Stimulated activated naive CD4-positive, alpha-beta T cell (primary cell): ENCODE measurements at regions not wholly inside any gene's neighbourhood (a gene's known extent, or its start where the extent isn't known, plus 50 kb on each side); places are given as distances from the start of the nearest gene placed in this dataset.

ENCODE experiments used
- DNase-seq, 6 experiments: peaks; one replicate each; lab custom pipeline; 2025; lab: John Stamatoyannopoulos, UW

DNA sequence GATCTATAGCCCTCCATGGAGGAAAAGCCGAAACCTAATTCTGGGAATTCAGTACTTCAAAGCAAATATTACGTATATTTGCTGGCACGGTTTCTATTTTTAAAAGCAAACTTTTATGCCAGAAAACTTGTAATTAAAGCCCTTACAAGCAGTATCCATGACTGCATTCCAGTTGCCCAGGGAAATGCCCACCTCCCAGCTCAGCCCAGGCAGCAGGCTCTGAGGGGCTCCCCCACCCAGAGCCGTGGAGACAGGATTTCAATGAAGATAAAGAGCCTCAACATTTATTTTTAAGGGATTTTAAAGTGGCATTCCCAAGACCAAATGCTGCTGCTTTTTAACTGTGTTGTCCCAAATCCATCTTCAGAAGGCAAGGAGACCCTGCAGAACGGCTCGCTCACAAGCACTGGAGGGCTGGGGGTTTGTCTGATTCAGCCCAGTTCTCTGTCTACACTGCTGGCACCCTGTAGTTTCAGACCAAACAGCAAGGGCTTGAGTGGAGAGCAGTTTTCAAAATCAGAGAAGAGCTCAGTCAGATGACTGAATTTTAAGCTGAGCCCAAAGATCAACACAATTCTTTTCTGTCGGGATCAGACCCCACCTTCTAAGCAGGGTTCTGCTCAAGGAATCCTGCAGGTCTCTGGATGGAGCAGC lies 105.1 kb downstream of the KCNF1 start:
- no peak for DNase-seq

DNA sequence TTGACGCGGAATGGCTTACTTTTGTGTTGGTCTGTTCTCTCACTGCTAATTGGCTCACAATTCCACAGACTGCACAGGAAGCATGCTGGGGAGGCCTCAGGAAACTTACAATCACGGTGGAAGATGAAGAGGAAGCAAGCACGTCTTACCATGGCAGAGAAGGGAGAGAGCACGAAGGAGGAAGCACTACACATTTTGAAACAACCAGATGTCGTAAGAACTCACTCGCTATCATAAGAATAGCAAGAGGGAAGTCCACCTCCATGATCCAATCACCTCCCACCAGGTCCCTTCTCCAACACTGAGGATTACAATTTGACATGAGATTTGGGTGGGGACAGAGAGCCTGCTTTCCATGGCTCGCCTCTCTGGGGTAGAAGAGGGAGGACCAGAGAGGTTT lies 106.2 kb downstream of the KCNF1 start:
- no peak for DNase-seq

DNA sequence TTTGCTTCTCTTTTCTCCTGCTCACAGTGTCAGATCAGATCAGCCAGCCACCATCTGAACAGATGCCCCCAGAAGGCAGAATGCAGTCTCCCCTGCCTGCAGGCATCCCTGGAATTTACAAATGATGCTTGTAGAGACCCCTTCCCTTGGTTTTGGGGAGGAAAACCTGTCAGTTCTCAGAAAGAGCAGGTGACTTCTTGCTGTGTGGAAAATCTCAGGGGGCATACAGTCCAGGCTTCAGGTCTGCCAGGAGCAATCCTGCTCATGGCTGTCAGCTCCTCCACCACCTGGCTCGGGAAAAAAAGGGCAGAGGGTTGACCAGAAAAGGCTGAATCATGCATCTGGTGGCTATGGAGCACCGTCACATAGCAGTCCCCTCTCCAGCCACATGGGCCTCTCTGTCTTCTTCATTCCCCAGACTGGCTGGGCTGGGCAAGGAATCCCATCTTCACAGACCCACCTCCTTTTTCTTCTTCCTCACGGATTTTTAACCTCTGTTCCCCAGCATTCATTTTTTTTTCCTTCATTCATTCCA lies 107.0 kb downstream of the KCNF1 start:
- no peak for DNase-seq

DNA sequence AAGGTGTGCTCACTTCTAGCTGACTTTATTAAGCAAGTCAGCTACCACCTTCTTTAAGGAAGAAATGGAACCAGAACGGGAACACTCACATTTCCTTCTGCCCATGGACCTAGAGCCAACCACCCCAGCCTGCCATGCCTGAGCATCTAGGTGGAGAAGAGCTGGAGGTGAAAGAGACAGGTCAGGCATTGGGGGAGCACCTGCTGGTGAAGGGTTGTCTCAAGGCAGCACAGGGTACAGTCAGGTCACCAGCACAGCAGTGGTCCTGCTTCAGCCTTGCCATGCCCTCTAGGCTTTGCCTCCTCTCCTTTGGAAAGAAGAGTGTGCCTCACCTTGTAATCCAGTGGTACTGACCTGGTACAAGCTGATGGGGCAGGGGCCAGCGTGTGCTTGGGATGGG lies 107.9 kb downstream of the KCNF1 start:
- DNase-seq = no peak

DNA sequence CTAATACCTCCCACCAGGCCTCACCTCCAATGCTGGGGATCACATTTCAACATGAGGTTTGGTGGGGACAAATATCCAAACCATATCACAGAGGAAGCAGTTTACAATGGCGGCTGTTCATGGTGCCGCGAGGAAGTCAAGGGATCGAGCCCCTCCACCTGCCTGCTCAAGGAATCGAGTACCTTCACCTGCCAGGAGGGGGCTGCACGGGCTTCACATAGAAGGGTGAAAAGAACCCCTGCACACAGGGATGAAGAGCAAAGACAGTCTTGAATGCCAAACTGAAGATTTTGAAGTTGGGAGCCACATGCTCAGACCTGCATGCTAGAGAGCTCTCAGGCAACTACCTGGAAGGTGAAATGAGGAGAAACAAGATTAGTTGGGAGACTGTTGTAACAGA lies 110.3 kb downstream of the KCNF1 start:
- DNase-seq = no peak

DNA sequence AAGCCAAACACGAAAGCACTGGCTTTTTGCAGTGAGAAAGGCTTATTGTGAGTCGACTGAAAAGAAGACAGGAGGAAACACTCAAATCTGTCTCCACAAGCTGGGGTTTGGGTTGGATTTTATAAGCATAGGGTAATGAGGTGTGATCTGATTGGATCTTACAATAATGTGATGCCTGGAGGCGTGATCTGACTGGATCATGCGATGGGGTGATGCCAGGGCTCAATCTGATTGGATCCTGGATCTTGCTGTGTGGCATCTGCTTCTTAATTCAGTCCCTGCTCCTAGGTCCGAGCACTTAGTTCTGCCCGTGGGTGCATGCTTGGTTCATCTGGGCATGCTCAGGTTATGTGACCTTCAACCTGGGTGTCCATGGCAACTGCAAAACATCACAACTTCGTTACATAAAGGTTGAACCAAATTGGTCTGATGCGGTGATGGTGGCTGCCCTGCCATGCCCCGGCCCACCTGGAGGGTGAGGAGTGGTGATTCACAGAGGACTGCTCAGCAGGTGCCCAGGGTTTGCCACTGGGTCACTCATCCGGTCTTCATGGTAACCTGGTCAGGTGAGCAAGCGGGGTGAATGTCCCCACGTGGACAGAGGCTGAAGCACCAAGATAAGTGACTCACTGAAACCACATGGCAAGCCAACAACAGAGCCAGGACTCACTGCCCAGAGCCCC lies 111.0 kb downstream of the KCNF1 start:
- DNase-seq = no peak

DNA sequence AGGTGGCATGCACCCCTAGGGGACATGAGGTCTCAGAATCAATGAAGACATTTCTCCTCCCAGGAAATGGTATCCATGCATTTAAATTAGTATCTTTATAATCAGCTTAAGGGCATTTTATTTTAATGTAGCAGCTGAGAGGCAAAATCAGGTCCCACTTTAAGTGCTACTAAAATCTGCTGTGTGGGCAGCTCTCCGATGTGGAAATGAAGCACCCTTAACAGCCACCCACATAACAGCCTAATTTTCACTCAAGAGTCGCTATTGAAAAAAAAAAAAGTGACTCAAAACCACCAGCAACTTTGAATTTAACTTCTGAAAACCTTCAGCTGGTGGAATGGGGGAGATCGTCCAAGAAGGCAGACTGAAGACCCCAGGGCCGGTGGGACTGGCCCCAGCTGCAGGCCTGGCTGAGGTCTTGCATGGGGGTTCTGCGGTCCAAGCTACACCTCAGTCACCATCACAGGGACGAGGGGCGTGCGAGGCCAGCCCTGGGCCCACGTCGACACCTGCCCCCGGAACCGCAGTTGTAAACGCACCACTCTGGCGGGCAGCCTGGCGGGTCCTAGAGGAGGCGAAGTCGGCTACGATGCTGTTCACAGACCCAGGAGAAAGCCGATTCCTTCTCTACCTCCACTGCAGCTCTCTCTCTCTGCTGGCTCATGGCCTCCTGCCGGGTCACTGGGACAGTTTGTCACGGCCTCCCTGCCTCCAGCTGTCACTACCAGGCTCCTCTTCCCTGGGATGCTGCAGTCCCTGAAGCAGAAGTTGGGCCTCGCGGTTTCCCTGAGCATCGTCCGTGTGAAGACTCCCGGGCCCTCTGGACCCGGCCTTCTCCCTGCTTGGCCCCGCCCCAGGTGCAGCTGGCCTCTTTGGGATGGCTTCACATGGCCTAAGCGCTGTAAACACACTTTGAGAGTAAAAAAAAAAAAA lies 111.9 kb downstream of the KCNF1 start:
- no peak for DNase-seq

DNA sequence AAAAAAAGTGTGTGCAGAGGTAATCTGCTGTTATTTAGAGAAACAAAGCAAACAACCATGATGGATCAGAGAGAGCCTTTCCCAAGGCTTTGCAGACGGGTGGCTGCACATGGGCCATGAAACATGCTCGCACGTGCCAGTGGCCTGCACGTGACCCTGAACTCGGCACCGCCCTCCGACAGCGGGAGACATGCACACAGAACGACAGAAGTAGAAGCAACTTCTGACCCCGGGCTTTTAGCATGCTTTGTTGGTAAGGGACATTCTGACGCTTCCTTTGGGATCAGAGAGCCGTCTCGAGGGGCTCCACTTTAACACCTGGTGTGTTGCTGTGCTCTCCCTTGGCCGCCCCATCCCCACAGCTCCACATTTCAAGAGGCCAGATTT lies 112.5 kb downstream of the KCNF1 start:
- no peak for DNase-seq

DNA sequence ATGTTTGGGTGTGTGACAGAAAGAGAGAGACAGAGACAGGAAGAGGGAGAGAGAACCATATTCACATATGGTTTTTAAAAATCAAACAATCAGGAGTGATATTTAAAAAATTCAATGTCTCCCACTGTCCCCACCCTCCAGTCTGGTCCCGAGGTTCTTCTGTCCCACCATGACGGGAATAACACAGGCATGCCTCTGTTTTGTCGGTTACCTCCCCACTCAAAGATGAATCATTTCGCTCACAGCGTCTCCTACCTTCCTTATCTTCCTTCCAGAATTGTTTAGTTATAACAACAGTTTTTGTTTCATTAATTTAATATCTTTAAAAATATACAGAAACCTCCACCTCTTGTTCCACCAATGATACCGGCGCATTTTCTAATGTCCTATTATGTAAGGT lies 113.0 kb downstream of the KCNF1 start:
- no peak for DNase-seq

DNA sequence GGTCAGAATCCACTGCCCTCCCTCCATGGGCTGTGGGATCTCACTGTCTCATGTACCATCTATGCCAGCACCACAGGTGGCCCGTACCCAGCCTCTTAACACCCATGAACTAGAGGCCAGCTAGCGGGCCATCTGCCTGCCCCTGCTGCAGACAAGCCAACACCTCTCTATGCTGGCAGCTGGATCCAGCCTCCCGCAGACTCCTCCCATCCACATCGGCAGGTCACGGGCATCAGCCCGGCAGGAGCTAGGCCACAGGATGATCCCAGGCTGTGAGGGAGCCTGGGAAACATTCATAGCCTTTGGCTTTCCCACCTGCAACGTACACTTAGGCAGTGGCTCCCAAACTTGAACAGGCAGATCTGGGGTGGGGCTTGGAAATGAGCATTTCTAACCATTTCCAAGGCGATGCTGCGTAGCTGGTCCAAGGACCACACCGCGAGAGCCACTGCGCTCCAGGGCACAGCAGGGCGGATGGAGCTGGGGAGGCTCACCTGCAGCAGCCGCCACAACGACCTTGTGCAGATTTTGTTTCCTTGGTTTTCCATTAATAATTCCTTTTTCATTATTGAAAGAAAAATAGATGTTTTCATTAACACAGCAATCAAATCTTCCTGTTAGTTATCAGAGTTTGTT lies 114.7 kb downstream of the KCNF1 start:
- no peak for DNase-seq

DNA sequence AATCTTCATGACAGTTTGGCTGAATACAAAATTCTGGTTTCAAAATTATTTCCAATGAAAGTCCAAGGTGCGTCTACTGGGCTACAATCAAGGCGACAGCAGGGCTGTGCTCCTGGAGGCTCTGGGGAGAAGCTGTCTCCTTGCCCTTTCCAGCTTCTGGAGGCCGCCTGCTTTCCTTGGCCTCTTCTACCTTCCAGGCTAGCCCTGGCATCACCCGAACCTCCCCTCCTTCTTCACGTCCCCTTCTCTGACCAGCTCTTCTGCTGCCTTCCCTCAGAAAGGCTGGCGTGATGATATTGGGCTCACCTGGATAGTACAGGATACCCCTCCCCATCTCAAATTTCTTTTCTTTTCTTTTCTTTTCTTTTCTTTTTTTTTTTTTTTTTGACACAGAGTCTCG lies 115.5 kb downstream of the KCNF1 start:
- no peak for DNase-seq

DNA sequence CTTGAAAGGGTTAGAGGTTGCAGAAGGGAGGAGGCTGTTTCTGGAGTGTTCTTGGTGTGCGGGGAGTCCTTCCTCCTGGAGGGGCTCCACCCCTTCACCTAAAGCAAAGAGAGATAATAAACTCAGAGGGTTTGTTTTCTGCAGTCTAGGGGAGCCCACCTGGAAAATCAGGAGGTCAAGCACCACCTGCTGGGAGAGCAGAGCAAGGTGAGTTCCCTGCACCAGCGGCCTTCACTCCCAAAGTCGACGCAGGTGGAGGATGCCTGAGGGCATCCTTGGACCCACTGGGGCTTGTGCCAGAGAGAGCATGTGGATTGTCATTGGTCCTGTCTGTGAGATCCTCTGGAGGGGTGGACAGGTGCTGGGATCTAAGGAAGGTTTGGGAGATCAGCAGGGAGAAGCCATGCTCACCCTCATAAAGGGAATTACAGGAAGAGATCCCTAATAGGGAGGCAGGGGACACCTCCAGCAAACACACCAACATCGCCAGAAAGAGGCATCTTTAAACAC lies 116.7 kb downstream of the KCNF1 start:
- DNase-seq = no peak

DNA sequence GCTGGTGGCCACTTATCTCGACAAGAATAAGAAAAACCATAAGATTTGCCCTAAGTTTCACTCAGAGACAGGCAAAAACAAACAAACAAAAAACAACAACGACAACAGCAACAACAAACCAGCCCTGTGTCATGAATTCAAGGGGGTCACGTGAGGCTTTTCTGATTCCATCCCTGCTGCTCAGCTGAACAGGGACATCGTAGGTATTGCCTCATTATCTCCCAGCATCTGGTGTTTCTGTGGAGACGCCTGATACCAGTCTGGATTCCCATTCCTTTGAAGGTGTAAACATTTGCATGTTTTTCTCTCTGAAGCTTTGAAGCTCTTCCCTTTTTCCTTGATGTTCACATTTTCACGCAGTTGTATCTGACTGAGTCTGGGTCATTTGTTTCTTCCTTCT lies 117.4 kb downstream of the KCNF1 start:
- no peak for DNase-seq

DNA sequence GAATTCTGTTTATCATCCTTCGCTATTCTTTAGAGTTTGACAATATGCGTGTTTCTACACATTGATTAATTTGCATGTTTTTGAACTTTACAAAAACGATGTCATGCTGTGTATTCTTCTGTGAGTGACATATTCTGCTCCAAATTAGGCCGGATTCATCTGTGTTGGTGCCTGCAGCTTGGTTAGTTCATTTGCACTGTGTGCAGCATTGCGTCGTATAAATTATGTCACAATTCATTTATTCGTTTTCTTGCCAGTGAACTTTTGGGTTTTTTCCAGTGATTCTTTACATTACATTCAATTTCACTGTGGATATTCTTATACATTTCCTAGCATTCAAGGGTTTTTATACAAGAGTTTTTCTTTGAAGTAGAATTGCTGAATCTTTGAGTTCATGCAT lies 118.3 kb downstream of the KCNF1 start:
- DNase-seq = no peak

DNA sequence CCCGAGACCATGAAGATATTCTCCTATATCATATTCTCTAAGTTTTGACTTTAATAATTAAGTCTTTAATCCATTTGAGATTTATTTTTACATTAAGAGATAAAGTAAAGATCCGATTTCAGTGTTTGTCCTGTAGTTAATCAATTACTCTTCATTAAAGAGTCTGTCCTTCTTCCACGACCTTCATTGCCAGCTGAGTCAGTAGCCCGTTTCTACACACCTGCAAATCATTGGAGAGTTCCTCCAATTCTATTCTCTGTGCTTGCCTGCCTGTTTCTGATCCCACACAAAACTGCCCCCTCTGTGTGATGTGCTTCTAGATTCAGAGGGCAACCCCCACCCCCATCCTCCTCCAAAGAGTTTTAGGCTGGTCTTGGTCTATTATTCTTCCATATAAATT lies 119.2 kb downstream of the KCNF1 start:
- no peak for DNase-seq

DNA sequence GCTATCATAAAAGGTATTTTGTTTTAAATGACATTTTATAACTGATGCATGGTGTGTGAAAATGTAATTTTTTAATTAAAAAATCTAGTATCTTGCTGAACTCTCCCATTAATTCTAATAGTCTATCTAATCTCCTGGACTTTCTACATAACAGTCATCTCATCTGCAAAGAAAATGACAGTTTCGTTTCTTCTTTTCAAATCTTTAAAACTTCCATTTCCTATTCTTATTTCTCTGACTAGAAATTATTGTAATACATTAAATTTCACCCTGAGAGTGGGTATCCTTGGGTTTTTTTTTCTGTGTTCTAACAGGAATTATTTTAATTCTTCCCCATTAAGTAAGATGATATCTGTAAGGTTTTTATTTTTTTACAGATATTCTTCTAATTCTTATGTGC lies 120.1 kb downstream of the KCNF1 start:
- DNase-seq = no peak

DNA sequence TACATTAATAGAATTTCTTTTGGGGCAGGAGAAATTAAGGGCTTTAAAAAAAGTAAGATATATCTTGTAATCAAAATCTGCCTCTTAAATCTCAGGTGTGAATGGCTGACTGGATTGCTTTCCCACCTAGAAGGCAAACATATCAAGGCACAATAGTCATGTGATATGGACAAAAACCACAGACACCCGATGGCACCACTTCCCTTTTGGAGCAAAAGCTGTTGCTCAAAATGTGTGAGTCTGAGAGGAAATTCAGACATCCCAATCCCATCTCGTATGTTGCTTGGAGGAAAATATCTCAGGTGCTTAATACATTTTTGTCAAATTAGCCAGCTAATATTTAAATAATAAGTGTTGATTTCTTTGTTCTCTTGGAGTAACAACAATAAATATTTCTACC lies 120.7 kb downstream of the KCNF1 start:
- no peak for DNase-seq

DNA sequence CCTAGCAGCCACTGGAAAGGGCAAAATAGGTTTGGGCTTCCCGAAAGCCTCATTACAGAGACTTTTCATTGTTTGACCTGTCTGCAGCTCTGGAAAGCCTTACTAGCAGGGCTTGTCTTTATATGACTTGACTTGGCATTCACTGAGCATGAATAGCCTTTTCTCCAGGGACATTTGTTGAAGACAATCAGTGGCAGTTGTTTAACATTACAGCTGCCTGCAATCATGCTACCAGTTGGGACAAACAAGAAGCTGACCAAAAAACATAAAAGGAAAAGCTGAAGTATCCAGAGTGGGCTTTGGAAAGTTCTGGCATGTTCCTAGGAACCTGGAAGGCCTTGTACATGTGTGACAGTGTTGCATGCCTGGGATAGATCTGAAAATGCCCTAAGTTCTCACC lies 121.4 kb downstream of the KCNF1 start:
- no peak for DNase-seq

DNA sequence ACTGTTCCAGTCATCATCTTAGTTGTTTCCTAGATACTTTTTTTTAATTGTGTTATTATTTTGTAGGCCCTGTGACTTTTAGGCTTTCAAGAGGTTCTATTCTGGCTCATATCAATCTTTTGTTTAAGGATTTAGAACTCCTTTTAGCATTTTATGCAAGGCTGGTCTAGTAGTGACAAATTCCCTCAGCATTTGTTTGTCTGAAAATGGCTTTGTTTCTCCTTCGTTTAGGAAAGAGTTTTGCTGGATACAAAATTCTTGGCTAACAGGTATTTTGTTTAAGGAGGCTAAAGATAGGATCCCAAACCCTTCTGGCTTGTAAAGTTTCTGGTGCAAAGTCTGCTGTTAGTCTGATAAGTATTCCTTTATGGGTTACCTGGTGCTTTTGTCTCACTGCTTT lies 116.6 kb upstream of the SLC66A3 start:
- no peak for DNase-seq

DNA sequence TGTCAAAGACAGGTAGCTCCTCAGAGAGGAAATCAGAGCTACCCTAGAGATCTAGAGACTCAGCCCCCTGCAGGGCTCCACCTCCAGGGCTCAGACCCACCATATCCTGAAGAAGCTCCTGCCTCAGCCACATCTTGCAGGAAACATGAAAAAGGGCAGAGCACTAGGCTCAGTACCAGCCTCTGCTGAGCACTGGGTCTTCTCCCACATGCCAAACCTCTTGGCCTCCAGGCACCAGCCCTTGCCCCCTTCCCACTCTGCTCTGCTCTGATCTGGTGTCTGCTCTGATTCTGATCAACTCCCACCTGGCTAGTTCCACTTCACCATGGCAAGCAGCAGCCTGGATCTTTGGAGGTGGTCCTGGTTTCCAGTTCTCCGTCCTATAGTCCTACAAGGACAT lies 114.3 kb upstream of the SLC66A3 start:
- no peak for DNase-seq

DNA sequence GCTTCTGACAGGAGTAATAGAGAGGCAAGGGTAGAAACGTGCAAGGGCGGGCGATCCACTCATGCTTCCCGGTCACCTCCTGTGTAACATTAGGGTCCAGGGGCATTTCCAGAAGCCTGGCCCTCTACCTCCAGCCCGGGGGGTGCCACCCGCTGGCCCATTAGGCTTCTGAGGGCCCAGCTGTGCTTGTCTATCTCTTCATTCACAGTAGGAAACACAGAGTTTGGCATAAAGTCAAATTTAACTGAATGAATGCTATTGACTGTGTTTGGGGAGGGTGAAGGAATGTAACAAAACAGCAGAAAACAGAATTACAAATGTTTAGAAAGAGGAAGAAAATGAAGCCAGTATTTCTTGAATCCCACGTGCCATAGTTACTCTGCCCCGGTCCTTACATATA lies 112.4 kb upstream of the SLC66A3 start:
- DNase-seq = no peak

DNA sequence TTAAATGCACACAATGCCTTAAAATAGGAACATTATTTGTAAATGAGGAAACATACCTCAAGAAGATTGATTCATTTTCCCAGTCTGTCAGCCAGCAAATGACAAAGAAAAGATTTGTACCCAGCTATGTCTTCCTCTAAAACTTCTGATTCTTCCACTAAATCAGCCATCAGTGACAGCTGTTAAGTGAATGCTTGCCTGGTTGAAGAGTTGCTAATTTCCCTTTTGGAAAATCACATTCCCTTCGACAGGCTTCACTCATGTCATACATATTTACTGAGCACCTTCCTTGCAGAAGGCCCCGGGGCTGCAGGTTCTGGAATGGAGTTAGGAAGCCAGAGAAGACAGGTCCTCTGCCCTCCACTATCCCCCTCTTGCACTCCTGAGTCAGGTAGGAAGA lies 112.0 kb upstream of the SLC66A3 start:
- DNase-seq = peak in 1 of 6 experiments; percentile 1
